CD4-positive, alpha-beta T cell treated with Interleukin-17A for 1 hour (primary cell): ENCODE measurements at regions not wholly inside any gene's neighbourhood (a gene's known extent, or its start where the extent isn't known, plus 50 kb on each side); places are given as distances from the start of the nearest gene placed in this dataset.

ENCODE experiments used
- DNase-seq: peaks from one replicate; pipeline ENCODE4 v3.0.0-alpha.2; 2020

DNA sequence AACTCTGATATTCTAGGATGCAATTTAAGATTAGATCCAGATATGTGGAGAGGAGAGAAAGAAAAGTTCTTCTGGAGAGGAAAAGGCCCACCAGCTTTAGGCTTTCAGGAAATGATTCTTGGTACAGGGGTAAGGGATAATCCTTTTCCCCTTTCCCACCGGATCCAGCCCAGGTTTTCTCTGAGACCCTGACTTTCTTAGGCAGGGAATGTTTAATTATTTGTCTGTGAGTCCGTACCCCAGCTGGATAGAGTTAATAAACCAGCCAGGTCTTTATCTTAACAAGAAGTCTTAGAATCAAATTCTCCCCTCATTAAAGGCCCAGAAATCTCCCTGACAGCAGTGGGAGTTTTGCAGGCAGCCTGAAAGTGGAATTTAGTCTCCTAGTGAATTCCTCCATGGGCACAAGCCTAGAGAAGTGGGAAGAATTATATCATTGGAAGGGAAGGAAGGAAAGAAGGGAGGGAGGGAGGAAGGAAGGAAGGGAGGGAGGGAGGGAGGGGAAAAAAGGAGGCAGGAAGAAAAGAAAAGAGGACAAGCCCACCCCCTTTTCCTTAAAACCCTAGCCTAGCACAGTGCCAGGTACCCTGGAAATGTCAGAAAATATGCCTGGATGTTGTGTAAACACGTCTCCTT lies 189.0 kb downstream of the PLPP3 start:
- no peak for DNase-seq

DNA sequence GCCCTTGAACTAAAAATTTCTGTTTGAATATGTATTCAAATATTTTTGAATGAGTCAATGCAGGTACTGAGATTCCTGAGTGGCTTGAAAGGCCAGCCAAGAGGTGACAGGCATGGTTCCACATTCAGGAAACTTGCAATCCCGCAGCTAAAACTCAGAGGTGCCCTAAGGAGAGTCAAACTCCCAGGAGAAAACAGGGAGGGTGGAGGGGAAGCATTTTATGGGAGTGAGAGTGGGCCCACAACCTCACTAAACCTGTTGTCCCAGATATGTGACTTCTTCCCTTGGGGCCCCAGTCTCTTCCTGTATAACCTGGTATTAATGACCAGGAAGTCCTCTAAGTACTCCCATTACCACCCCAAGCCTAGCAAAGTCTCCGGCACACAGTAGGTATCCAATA lies 189.6 kb downstream of the PLPP3 start:
- DNase-seq: no peak

DNA sequence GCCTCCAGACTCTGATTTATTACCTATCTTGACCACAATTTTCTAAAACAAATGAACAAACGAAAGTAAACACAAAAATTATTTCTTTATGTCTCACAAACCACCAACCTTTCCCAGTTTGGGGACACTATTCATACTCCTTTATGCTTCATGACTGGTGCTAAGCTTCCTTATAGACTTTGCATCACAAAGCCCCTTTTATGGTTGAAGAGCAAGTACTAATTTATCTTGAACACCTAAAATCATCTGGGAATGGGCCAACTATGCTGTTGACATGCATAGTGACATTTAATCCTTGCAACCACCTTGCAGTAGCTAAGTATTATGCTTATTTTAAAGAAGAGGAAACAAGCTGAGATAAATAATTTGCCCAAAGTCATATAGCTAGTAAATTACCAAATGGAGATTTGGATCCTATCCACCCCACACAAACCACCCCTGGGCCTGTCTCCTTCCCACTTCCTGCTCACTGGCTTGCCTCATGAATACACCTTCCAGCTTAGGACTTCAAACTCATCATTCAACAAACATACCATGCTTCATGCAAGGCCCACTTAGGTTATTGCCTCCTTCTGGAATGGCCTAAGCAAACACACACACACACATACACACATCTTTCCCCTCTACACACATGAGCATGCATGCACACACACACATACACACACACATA lies 192.2 kb downstream of the PLPP3 start:
- no peak for DNase-seq

DNA sequence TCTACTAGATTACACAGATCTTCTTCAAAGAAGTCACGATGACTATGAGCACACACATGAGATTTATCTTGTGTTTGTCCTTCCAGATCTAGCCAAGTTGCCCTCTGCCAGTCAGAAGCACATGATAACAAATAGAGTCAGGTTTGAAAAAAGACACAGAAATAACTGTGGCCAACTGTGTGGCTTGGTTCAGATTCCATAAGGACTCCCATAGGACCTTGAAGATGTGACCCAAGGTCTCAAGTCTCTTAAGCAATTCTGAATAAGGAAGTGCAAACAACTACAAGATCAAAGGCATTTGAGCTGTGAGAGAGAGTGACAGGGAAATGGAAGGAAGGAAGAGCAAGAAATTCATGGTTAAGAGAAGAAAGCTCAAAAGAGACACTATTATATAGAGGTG lies 194.0 kb downstream of the PLPP3 start:
- no peak for DNase-seq

DNA sequence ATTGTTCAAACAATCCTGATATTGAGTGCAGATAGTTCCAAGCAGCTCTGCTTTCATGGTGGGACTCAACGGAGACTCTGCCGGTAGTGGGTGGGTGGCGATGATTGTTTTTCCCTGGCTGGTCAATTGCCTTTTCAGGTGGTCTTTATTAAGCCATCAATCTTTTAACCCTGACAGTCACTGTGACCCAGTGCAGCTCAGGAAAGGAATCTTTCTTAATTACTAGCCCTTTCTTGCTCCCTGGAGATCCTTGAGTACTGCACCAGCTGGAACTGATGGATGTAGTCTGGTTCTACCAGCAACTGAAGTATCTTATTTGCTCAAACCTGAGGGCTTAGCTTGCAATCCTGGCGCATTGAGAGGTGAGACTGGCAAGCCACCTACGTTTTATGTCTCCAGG lies 196.4 kb downstream of the PLPP3 start:
- no peak for DNase-seq

DNA sequence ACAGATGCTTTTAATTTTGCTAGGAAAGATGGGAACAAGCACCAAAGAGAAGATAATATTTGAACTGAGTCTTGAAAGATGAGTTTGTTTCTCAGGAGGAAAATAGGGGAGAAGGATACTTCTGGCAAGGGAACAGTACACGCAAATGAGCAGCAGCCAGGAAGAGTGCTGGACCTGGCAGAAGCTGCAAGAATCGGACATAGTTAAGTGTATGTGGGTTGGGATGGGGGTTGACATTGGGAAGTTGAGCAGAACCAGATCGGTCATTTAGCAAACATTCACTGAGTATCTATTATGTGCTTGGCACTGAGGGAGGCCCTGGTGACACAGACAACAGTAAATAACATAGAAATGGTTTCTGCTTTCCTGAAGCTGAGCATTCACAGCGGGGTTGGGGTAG lies 198.8 kb downstream of the PLPP3 start:
- no peak for DNase-seq

DNA sequence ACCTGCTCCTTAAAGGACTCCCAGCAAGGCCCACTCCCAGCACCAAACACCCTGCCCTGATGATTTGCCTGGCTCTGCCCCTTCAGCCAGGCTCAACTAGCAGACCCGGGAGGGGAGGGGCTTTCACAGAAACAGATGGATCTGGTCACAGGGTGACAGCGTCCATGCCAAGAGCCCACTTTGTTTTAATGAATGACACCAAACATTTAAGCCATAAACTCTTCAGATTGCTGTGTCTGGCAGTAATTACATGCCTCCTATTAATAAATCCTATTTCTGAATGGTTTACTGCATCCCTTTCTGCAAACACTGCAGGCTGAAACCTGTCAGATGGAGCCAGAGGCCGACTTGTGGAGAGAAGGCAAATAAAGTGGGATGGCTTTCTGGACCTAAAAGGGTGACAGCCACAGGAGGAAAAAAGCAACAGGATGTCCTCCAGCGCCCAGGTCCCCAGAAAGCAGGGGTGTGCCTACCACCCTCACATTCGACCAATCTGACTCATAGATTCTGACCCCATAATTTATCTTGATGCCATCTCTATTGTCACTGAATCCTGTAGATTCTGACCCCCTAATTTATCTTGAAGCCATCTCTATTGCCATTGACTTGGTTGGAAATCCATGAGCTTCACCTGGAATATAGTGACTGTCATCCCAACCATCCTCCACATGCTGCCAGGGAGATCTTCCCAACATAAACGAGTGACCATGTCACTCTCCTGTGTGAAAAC lies 200.9 kb downstream of the PLPP3 start:
- DNase-seq: no peak

DNA sequence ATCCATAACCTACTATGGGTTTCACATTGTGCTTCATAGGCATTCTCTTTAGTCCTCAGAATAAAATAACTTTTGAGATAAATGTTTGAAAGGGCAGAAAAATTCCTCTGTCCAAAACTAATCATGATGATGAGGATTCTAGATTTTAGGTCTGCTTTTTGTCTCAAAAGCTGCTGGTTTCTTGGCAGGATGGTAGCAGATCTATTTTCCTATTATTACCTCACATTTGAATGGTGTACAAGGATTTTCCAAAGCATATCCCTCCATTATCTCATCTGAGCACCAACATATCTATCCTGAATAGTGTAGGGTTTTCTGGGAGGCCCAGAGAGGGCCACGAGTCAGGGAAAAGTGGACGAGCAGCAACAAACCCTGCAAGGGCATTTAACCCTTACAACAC lies 201.9 kb downstream of the PLPP3 start:
- no peak for DNase-seq

DNA sequence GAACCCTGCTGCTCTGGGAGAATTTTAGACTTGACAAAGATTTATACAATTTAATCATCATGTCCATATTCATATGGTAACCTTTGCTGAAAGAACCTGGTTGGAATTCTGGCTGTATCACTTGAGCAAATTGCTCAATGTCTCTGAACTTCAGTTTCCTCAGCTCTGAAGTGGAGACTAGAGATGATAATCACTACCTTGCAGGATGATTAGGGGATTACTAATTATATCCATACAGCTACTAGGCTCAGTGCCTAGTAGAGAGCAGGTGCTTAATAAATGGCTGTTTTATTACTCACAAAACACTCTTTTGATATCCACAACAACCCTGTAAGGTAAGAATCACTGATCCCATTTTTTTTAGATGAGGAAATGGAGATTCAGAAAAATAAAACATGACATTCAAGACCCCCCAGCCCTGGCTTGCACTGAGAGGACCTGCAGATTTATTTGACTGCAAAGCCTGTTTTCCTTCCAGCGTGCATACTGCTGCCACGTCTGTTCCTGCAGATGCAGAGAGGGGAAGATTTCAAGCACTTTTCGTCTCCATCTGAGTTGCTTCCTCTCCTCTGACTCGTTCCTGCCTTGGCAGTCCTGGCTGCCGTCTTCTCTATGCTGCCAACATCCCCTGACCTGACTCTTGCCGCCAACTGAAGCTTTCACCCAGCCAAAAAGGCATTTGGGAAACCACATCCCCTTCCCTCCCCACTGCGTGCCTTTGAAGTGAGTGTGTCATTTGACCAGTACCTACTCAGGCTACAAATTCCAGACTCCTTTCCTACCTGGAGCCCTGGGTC lies 203.0 kb downstream of the PLPP3 start:
- no peak for DNase-seq

DNA sequence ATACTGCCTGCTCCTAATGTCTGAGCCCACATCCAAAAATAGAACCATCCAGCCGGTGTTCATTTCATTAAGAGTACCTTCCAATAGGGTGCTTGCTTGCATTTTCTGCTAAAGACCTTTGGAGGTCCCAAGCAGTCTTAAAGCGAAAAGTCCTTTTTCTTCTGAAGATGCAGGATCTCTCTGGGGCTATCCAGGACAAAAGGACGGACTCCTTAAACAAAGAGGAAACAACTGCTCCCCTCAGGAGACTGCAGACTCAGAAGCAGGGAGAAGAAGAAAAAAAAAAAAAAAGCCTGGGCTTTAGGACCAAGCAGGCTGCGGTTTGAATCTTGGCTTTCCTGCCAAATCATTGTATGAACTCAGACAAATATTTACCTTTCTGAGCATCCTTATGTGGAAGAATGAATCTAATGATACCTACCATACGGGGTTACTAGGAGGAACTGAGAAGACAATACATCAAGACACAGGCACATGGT lies 204.0 kb downstream of the PLPP3 start:
- no peak for DNase-seq

DNA sequence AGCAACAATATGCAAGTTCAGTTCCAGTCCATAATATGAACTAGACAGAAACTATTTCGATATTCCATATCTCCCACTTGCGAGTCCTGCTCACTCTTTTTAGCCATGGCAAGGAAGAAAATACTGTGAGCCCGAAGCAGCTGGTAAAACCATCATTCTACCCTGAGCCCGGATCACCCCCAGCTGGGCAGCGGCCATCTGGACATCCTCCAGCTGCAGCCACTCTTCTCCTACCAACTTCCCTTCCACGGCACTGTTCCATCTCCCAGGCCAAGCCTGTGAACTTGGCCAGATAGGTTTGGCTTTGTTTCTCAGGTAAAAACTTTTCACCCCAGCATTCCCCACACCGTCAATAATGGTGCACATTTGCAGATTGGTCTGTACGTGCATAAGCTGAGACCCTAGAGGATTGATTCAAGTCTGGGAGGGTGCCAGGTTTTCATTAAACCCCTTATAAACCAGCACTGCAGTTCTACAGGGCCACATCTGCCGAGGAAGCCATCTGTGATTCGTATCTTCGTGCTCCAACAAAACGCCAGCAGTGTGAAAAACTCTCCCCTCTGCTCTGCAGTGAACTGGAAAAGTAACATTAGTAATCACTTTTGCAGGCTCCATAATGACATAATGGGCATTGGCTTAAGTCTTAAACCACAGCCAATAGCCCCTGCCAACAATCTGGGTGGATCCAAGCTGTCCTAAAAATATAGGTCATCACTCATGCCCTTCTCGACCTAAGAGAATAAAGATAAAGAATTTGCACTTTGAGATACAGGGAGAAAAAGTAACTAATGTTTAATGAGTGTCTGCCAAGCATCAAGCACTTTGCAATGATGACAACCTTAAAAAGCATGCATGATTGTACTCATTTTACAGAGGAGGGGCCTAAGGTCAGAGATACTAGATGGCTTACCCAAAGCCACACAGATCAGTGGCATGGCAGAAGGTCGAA lies 205.1 kb downstream of the PLPP3 start:
- no peak for DNase-seq

DNA sequence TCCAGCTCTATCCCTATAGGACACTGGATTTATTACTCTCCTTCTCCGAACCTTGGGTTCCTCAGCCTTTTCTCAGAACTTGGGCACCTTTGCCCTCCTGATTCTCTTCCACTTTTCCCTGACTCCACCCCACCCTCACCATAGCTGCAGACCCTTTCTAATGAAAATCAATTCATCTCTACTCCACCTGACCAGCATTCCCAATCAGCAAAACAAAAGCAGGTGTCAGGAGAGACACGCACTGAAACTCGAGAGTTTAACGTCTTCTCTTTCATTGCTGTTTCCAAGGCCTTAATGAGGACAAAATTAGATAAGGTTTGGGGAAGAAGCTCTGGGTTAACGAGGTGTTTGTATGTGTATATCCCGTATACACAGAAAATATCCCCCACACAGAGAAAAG lies 208.8 kb downstream of the PLPP3 start:
- DNase-seq: no peak

DNA sequence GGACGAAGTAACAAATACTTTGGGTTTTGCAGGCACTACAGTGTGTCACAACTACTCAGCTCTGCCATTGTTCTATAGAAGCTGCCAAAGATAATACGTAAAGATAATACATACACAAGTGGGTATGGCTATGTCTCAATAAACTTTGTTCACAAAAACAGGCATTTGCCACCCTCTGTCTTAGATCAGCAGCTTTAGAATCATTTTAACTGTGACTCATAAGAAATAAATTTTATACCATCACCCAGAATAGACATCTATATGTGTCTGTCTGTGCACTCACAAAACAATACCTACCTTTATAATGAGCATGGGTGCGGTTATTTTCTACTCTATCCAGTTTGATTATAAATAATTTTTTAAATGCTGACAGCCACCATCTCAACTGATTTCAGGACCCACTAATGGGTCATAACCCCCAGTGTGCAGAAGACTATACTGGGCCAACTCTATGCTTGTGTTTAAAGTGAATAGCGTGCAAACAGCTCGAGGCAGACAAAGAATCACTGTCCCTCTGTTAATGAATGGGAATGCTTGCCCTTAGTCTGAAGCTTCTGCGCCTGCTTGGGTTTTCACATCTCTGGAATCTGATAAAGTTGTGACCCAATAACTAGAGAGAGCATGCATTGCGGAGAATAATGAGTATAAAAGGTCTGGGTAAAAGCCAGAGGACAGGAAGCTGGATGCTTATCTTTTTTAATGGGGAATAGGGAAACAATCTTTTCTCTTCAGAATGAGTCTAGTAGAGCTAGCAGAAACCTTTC lies 216.2 kb downstream of the PLPP3 start:
- DNase-seq: no peak

DNA sequence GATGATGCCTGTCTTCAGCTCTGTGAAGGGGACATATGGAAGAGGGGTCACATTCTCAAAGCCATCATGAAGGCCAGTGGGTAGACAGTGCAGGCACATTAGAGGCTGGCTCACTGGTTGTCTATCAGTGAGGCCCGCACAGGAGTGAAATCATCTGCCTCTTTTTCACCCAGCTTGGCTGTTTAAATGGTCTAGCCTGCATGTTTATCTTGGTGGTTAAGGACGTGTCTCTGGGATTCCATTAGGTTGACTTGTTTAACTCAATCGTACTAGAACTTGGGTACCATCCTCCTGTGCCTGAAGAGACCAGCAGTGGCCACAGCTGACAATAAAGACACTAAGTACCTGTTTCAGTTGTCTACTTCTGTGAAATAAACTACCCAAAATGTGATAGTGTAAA lies 219.3 kb downstream of the PLPP3 start:
- no peak for DNase-seq

DNA sequence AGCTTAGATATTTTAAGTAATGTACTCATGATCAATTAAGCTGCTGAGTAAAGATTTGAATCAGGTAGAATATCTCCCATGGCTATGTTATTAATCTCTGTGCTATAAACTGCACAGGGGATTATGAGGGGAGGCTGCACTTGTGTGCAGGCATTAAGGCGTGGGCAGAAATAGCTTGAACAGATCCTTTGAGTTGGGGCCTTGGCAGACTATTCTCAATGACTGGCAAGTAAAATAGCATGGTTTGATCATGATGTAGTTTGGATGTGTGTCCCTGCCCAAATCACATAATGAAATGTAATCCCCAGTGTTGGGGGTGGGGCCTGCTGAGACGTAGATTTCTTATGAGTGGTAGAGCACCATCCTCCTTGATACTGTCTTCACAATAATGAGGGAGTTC lies 220.3 kb downstream of the PLPP3 start:
- DNase-seq: no peak

DNA sequence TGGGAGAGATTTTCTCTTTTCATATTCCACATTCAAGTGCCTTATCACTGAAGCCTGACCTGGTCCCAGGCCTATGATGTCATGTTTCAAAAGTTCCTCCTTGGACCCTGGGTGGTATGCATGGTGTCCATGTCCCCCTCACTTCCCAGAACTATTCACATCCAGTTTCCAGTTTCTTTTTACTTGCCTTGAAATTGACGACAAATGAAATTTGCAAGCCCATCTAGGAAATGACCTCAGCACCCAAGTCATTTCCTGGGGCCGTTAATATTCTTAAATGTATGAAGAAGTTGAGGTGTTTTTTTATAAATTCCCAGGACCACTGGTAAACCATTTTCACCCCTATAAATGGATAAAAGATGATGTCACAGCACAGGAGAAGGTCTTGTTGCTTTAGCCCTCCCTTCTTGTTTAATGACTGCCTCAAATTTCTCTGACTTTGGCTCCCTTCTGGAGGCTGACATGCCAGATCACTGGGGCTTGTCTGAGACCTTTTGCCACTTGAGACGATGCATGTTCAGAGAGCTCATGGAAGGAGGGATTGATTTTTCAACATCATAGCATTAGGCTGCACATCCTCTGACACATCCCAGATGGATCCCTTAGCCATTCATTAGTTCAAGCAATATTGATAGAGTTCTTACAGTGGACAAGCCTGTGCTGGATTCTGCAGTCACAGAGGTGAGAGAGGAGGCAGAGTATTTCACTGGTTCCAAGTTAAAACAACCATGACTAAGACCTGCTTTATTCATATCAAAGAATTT lies 221.3 kb downstream of the PLPP3 start:
- DNase-seq: no peak

DNA sequence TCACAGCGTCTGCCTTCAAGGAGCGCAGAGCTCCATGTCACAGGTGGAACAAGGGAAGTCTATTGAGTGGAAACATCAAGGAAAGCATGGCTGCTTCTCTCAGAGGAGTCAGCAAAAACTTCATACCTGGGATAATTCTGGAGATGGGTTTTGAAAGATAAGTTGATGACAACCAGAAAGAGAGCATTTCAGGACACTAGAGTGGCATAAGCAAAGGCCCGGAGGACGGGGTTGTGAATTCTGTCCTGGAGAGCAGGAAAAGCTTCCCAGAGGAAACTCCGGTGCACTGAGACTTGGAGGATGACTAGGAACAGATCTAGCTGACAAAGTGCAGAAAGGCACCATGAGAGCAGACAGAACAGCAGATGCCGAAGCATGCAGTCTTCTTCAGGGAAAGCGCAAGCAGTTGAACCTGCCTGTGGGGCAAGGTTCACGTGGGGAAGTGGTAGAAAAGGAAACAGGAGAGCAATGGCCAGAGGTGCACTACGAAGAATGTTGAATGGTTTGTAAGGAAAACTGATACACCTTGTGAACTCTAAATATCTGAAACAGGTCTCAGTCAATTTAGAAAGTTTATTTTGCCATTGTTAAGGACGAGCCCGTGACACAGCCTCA lies 222.9 kb downstream of the PLPP3 start:
- DNase-seq: no peak

DNA sequence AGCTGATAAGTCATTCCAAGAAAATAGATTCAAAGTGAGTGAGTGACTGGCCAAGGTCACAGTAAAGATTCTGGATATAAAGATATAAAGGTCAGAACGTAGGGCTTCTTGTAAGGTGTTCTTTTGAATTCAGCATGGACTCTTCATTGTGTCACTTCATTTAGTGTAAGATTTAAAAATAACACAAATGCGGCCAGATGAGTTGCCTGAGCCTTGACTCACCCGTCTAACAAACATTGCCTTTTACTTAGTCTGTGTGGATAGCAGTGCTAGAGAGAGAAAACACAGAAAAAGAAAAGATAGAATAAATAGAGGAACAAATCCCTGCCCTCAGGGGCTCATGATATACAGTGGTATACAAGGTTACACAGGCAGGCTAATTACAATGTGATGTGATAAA lies 223.4 kb downstream of the PLPP3 start:
- no peak for DNase-seq

DNA sequence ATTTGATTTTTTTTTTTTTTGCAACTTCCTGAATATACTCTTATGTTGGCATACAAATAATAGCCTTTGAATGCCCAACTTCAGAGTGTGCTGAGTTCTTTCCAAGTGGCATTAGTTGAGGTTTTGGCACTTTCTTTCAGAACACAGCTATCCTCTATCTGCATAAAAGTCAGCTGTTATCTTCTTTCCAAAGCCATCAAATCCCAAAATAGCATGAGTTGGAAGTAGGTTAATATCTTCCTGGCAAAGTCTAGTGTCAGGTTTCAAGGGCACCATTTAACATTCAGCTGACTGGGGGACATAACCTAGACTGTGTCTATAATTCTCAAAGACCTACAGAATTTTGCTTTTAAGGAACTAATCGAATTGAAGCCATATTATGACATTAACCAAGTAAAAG lies 223.9 kb downstream of the PLPP3 start:
- no peak for DNase-seq

DNA sequence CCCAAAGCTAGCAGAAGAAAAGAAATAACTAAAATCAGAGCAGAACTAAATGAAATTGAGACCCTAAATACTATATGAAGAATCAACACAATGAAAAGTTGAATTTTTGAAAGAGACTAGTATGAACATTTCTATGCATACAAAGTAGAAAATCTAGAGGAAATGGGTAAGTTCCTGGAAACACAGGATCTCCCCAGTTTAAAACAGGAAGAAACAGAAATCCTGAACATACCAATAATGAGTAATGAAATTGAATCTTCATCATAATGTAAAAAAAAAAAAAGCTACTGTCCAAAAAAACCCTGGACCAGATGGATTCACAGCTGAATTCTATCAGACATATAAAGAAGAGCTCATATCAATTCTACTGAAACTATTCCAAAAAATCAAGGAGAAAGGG lies 233.5 kb downstream of the PLPP3 start:
- DNase-seq: no peak
